Common myeloid progenitor, CD34-positive (primary cell): ENCODE measurements at regions not wholly inside any gene's neighbourhood (a gene's known extent, or its start where the extent isn't known, plus 50 kb on each side); places are given as distances from the start of the nearest gene placed in this dataset.

Source experiments
- CTCF ChIA-PET: fragments of 350-600 bp; sonication (Branson Sonifier 250); formaldehyde crosslinking; loops from one replicate; lab custom pipeline; 2021; ENCODE audit warnings: antibody characterized with exemption; lab: Charles Lee
- POLR2A ChIA-PET: fragments of 350-600 bp; sonication (Branson Sonifier 250); formaldehyde crosslinking; loops from one replicate; lab custom pipeline; 2021; ENCODE audit warnings: antibody characterized with exemption; lab: Charles Lee
- DNase-seq, 3 donors: peaks; one replicate each; pipeline versions ENCODE4 v3.0.0 to v3.0.0-alpha.2; 2013
- H3K27ac ChIP-seq, 2 experiments: 1 replicate in 1 of 2; 2 replicates in 1 of 2; pipeline ENCODE4 v1.7.0; 2013; ENCODE audit warnings: inconsistent platforms in 2 of 2, low read length in 2 of 2, mild to moderate bottlenecking in 2 of 2, low read depth in 1 of 2, moderate library complexity in 1 of 2; ENCODE audit not compliant: severe bottlenecking in 2 of 2, insufficient read depth in 1 of 2, poor library complexity in 1 of 2
- H3K27me3 ChIP-seq, 5 experiments: replicated peaks in 2 of 5; 1 replicate in 3 of 5; 2 replicates in 2 of 5; pipeline versions ENCODE4 v1.6.1 to v1.7.0; 2013; ENCODE audit warnings: low read length in 4 of 5, mild to moderate bottlenecking in 2 of 5, moderate library complexity in 2 of 5, inconsistent platforms in 1 of 5; ENCODE audit not compliant: insufficient read depth in 5 of 5, control insufficient read depth in 4 of 5
- H3K36me3 ChIP-seq, 4 experiments: 1 replicate in 2 of 4; 2 replicates in 2 of 4; pipeline versions ENCODE4 v1.6.1 to v1.7.0; 2013; ENCODE audit warnings: low read length in 3 of 4, control low read depth in 1 of 4, mild to moderate bottlenecking in 1 of 4; ENCODE audit not compliant: control insufficient read depth in 4 of 4, insufficient read depth in 4 of 4
- H3K4me1 ChIP-seq, 4 experiments: 1 replicate in 3 of 4; 2 replicates in 1 of 4; pipeline versions ENCODE4 v1.6.1 to v1.7.1; 2013; ENCODE audit warnings: low read length in 3 of 4, mild to moderate bottlenecking in 3 of 4, control low read depth in 1 of 4, inconsistent platforms in 1 of 4, moderate library complexity in 1 of 4; ENCODE audit not compliant: control insufficient read depth in 4 of 4, insufficient read depth in 4 of 4; ENCODE audit errors: control extremely low read depth in 1 of 4
- H3K4me3 ChIP-seq, 7 experiments: 1 replicate in 4 of 7; 2 replicates in 3 of 7; pipeline versions ENCODE4 v1.5.1 to v1.7.0; 2013; ENCODE audit warnings: mild to moderate bottlenecking in 7 of 7, low read length in 6 of 7, moderate library complexity in 6 of 7, inconsistent platforms in 2 of 7, low read depth in 2 of 7, control low read depth in 1 of 7; ENCODE audit not compliant: insufficient read depth in 4 of 7, control insufficient read depth in 1 of 7; ENCODE audit errors: extremely low read depth in 1 of 7
- H3K9me3 ChIP-seq, 5 experiments: 1 replicate in 4 of 5; 2 replicates in 1 of 5; pipeline versions ENCODE4 v1.6.1 to v1.7.1; 2013; ENCODE audit warnings: low read length in 4 of 5, mild to moderate bottlenecking in 2 of 5, inconsistent platforms in 1 of 5, low read depth in 1 of 5, moderate library complexity in 1 of 5; ENCODE audit not compliant: control insufficient read depth in 4 of 5, insufficient read depth in 2 of 5; ENCODE audit errors: control extremely low read depth in 1 of 5
- WGBS: methylation state at CpG from one replicate; pipeline ENCODE4 v1.1.5; 2013; ENCODE audit not compliant: insufficient coverage; 5-methylcytosine and 5-hydroxymethylcytosine counted together

DNA sequence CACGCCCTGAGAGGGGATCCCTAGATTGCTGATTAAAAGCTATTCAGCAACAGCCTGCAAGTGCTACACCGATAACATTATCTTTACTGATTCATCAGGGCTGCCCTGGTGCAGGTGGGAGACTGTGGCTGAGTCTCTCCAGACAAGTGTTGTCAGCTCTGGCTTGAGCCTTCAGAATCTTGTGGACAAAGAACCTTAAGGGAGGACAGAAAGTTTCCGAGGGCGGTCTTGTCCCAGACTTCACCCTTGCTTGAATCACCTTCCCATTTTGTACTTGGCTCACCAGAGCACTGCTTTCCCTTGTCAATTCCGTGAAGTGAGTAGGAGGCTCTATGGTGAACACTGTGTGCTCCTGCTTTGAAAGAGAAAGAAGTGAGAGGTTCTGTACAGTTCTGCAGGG lies 88.6 kb upstream of the PCSK2 start:
- DNase-seq = no peak
- 97% methylated on average over 3 of the region's 5 CpGs for WGBS
- Histone ChIP-seq H3K27ac (no peak overlapping the region), H3K9me3 (peaks cover 0 to 1% (median 0%) of the 10 kb centered on the region in 5 experiments), H3K4me3 (no peak overlapping the region), H3K4me1 (no peaks in the 10 kb centered on the region), H3K36me3 (no peaks in the 10 kb centered on the region), H3K27me3 (no peaks in the 10 kb centered on the region)
- ChIA-PET POLR2A (no interaction called here), CTCF (no interaction called here)

- Histone ChIP-seq H3K9me3 (peaks cover 0 to 1% (median 0%) of the 10 kb centered on the region in 5 experiments), H3K4me3 (no peak overlapping the region), H3K27ac (no peak overlapping the region), H3K27me3 (no peaks in the 10 kb centered on the region), H3K4me1 (no peaks in the 10 kb centered on the region), H3K36me3 (no peaks in the 10 kb centered on the region)
- no peak for DNase-seq
- ChIA-PET CTCF (no interaction called here), POLR2A (no interaction called here)
- no CpG with 5 or more reads among the region's 3 CpGs for WGBS
These were observed 85.9 kb upstream of the PCSK2 start for GRCh38 chr20:17140894-17141293.

DNA sequence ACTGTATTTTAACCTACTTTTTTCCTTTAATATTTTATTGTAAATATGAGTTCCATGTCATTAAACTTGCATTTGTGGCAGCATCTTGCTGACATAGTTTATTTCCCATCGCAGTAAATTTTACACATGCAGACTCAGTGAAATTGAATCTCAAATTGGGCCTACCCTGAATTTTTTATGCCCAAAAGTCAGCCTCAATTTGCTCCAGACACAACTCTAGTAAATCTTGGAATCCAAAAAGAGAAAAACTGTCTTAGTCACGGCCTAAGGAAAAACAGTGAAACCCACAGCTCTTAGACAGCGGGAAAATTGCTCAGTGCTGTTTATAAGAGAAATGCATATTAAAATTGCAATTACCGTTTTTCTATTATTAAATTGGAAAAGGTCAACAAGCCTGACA lies 85.3 kb upstream of the PCSK2 start:
- Histone ChIP-seq H3K27ac (no peak overlapping the region), H3K4me1 (no peaks in the 10 kb centered on the region), H3K9me3 (peaks cover 0 to 1% (median 0%) of the 10 kb centered on the region in 5 experiments), H3K36me3 (no peaks in the 10 kb centered on the region), H3K27me3 (no peaks in the 10 kb centered on the region), H3K4me3 (no peak overlapping the region)
- DNase-seq = no peak
- ChIA-PET POLR2A (no interaction called here), CTCF (no interaction called here)
- WGBS = 100% methylated on average over 2 of the region's 4 CpGs

DNA sequence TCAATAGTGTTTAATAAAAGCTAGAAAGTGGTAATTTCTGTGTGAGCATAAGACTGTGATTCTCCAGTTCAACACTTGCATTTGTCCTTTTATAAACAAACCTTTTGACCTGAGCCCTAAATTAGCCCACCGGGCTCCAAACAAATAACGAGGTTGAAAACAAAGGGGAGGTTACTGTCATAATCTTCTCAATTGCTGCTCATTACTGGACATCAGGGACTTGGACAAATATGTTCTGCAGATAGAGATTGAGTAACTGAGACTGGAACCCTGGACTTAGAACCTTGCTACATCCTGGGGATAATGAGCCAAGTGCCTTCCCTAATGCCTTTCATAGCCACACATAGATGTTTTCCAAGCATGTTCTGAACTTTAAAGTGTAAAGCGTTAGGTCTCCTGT lies 84.2 kb upstream of the PCSK2 start:
- 62% methylated on average over 2 of the region's 3 CpGs for WGBS
- ChIA-PET POLR2A (no interaction called here), CTCF (no interaction called here)
- no peak overlapping the region for H3K4me3 ChIP-seq
- no peaks in the 10 kb centered on the region for H3K27me3 ChIP-seq
- H3K4me1 ChIP-seq = no peaks in the 10 kb centered on the region
- H3K9me3 ChIP-seq = peaks cover 0 to 1% (median 0%) of the 10 kb centered on the region in 5 experiments
- no peak for DNase-seq
- H3K36me3 ChIP-seq = no peaks in the 10 kb centered on the region
- H3K27ac ChIP-seq = no peak overlapping the region

DNA sequence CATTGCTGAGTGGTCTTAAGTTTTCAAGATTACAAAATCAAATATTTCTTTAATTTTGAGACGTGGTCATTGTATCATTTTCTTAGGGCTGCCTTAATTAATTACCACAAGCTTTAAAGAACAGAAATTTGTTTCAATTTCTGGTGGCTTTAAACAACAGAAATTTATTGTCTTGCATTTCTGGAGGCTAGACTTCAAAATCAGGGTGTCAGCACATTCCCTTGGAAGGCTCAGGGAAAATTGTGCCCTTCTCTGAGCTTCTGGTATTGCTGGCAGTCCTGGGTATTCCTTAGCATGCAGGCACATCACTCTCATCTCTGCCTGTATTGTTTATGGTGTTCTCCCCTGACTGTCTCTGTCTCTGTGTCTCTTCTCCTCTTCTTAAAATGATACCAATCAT lies 76.0 kb upstream of the PCSK2 start:
- WGBS = no CpG with 5 or more reads among the region's 1 CpG
- ChIA-PET POLR2A (no interaction called here), CTCF (no interaction called here)
- Histone ChIP-seq H3K27ac (no peak overlapping the region), H3K4me3 (no peak overlapping the region), H3K36me3 (no peaks in the 10 kb centered on the region), H3K9me3 (no peaks in the 10 kb centered on the region), H3K4me1 (no peaks in the 10 kb centered on the region), H3K27me3 (no peaks in the 10 kb centered on the region)
- no peak for DNase-seq

GRCh38 chr20:17155401-17155800 lies 71.4 kb upstream of the PCSK2 start:
- H3K9me3 ChIP-seq = peaks cover 0 to 3% (median 0%) of the 10 kb centered on the region in 5 experiments
- no peaks in the 10 kb centered on the region for H3K4me1 ChIP-seq
- POLR2A ChIA-PET = no interaction called here
- H3K4me3 ChIP-seq = no peak overlapping the region
- WGBS = 55% methylated on average over 5 of the region's 6 CpGs
- no peak for DNase-seq
- CTCF ChIA-PET = no interaction called here
- H3K27ac ChIP-seq = no peak overlapping the region
- no peaks in the 10 kb centered on the region for H3K36me3 ChIP-seq
- H3K27me3 ChIP-seq = no peaks in the 10 kb centered on the region

DNA sequence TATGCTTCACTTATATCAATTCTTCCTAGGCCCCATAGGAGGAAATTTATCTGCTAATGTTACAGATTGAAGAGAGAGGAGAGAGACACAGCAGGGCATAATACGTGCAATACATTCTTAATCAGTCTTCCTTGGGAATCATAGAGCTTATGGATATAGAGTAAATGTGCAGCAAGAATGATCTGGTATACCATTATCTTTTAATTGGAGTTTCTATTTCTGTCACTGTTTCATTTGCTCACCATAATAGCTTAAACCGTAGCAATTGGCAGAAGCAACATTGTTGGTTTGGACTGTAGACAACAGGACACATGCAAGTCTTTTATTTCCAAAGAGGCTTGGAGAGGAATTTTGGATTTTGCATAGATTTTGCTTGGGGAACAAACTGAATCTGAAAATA lies 68.1 kb upstream of the PCSK2 start:
- CTCF ChIA-PET = interaction anchor here (0.9 kb wide), 1 partner anchor 1505 kb away, joined by 3 read pairs; no protein-coding TSS in a partner anchor
- Histone ChIP-seq H3K4me3 (no peak overlapping the region), H3K27ac (no peak overlapping the region), H3K4me1 (no peaks in the 10 kb centered on the region), H3K27me3 (no peaks in the 10 kb centered on the region), H3K9me3 (peaks cover 0 to 3% (median 0%) of the 10 kb centered on the region in 5 experiments), H3K36me3 (no peaks in the 10 kb centered on the region)
- no peak for DNase-seq
- POLR2A ChIA-PET = no interaction called here
- 100% methylated on average over 1 of the region's 2 CpGs for WGBS
